Ishikawa (cell line): ENCODE measurements at regions not wholly inside any gene's neighbourhood (a gene's known extent, or its start where the extent isn't known, plus 50 kb on each side); places are given as distances from the start of the nearest gene placed in this dataset.

Experiments
- CEBPB ChIP-seq: IDR thresholded peaks from 2 replicates; pipeline ENCODE4 v1.6.1; 2012
- CREB1 ChIP-seq: IDR thresholded peaks from 2 replicates; pipeline ENCODE4 v1.6.1; 2012; ENCODE audit warnings: low read depth
- EGR1 ChIP-seq: IDR thresholded peaks from 2 replicates; pipeline ENCODE4 v1.6.1; 2012
- EP300 ChIP-seq: IDR thresholded peaks from 2 replicates; pipeline ENCODE4 v1.6.1; 2012; ENCODE audit warnings: borderline replicate concordance
- FOXM1 ChIP-seq: IDR thresholded peaks from 2 replicates; pipeline ENCODE4 v1.6.1; 2012; ENCODE audit warnings: low read depth, borderline replicate concordance
- NFIC ChIP-seq: IDR thresholded peaks from 2 replicates; pipeline ENCODE4 v1.6.1; 2012
- RAD21 ChIP-seq: IDR thresholded peaks from 2 replicates; pipeline ENCODE4 v1.6.1; 2012; ENCODE audit warnings: low read depth
- REST ChIP-seq: IDR thresholded peaks from 2 replicates; pipeline ENCODE4 v1.6.1; 2012; ENCODE audit warnings: low read depth, mild to moderate bottlenecking
- TAF1 ChIP-seq: IDR thresholded peaks from 2 replicates; pipeline ENCODE4 v1.6.1; 2012; ENCODE audit warnings: low read depth, mild to moderate bottlenecking
- TCF12 ChIP-seq: IDR thresholded peaks from 2 replicates; pipeline ENCODE4 v1.6.1; 2012; ENCODE audit warnings: low read depth
- TEAD4 ChIP-seq: IDR thresholded peaks from 2 replicates; pipeline ENCODE4 v1.6.1; 2012
- YY1 ChIP-seq: IDR thresholded peaks from 2 replicates; pipeline ENCODE4 v1.6.1; 2012; ENCODE audit warnings: low read depth
- ZBTB7A ChIP-seq: IDR thresholded peaks from 2 replicates; pipeline ENCODE4 v1.6.1; 2012; ENCODE audit warnings: low read depth
- TF ChIP-seq, protein P1 (sequence below): IDR thresholded peaks from 2 replicates; pipeline ENCODE4 v1.6.1; 2012
- TF ChIP-seq, protein P2 (sequence below): IDR thresholded peaks from 2 replicates; pipeline ENCODE4 v1.6.1; 2012

DNA sequence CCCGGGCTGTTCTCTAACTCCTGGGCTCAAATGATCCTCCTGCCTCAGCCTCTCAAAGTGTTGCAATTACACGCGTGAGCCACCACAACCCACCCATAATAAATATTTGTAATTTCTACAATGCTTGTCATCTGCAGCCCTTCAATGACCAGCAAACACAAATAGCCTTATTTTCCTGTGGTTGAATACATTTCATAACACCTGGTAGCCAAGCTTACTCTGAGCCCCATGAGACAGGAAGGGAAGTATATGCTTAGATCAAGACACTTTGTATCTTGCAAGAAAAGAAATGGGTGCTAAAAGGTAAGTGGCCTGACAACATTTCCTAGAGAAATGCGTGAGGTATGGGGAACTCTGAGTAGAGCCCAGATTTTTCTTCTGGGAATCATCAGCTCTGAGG is 56.9 kb upstream of the PDGFRA start:
- TF ChIP-seq ZBTB7A (no peak), FOXM1 (no peak), EGR1 (no peak), EP300 (no peak), YY1 (no peak), TCF12 (no peak), REST (no peak), NFIC (no peak), RAD21 (no peak)

- TF ChIP-seq FOXM1 (no peak), NFIC (no peak), TCF12 (no peak)
- TF ChIP-seq, protein P1, sequence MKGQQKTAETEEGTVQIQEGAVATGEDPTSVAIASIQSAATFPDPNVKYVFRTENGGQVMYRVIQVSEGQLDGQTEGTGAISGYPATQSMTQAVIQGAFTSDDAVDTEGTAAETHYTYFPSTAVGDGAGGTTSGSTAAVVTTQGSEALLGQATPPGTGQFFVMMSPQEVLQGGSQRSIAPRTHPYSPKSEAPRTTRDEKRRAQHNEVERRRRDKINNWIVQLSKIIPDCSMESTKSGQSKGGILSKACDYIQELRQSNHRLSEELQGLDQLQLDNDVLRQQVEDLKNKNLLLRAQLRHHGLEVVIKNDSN, result no peak
Observed at GRCh38 chr4:54173281-54173912, 55.7 kb upstream of the PDGFRA start.

GRCh38 chr4:54176202-54176601 is 52.9 kb upstream of the PDGFRA start:
- TF ChIP-seq TCF12, result no peak
- no peak for TF ChIP-seq NFIC
- TF ChIP-seq RAD21, result no peak
- no peak for TF ChIP-seq TEAD4
- TF ChIP-seq EP300, result no peak
- TF ChIP-seq TAF1, result no peak
- TF ChIP-seq CEBPB, result no peak
- TF ChIP-seq, protein P1, result no peak
- no peak for TF ChIP-seq YY1
- no peak for TF ChIP-seq ZBTB7A
- TF ChIP-seq CREB1, result no peak
- TF ChIP-seq, protein P2, sequence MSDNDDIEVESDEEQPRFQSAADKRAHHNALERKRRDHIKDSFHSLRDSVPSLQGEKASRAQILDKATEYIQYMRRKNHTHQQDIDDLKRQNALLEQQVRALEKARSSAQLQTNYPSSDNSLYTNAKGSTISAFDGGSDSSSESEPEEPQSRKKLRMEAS, result no peak
- no peak for TF ChIP-seq REST
- no peak for TF ChIP-seq EGR1
